Panc1 (cell line): ENCODE measurements at regions not wholly inside any gene's neighbourhood (a gene's known extent, or its start where the extent isn't known, plus 50 kb on each side); places are given as distances from the start of the nearest gene placed in this dataset.

ENCODE experiments used
- CTCF ChIP-seq: fragments of 450-650 bp; IDR thresholded peaks from 2 replicates; pipeline ENCODE4 v1.5.1; 2017; ENCODE audit warnings: mild to moderate bottlenecking
- REST ChIP-seq, 2 experiments: IDR thresholded peaks; 2 replicates each; pipeline ENCODE4 v1.6.1; 2011 to 2012; ENCODE audit warnings: low read depth in 2 of 2, control low read depth in 1 of 2, low read length in 1 of 2, mild to moderate bottlenecking in 1 of 2, moderate library complexity in 1 of 2; ENCODE audit not compliant: insufficient read depth in 1 of 2

GRCh38 chr2:18149660-18150246, 271.3 kb downstream of the KCNS3 start:
- TF ChIP-seq CTCF (peak; percentile 65), REST (IDR thresholded peaks at IDR 0.05; ENCODE audit: insufficient read depth in 1 of 2, low read depth in 2 of 2, low read length in 1 of 2) (no peak)
